OCI-LY7 (cell line): ENCODE measurements at regions not wholly inside any gene's neighbourhood (a gene's known extent, or its start where the extent isn't known, plus 50 kb on each side); places are given as distances from the start of the nearest gene placed in this dataset.

Experiments
- EZH2phosphoT487 ChIP-seq: fragments of 200-600 bp; sonication (generic); IDR thresholded peaks from 2 replicates; pipeline ENCODE4 v1.6.1; 2018; ENCODE audit warnings: low read depth, borderline replicate concordance, mild to moderate bottlenecking, mixed run types, antibody characterized with exemption, low read length, moderate library complexity, mixed read lengths
- TF ChIP-seq, protein P1 (sequence below): fragments of 200-600 bp; sonication (generic); conservative IDR thresholded peaks from 2 replicates; pipeline ENCODE4 v1.5.1; 2014; ENCODE audit warnings: mild to moderate bottlenecking, antibody characterized with exemption, low read length, moderate library complexity, mixed read lengths

DNA sequence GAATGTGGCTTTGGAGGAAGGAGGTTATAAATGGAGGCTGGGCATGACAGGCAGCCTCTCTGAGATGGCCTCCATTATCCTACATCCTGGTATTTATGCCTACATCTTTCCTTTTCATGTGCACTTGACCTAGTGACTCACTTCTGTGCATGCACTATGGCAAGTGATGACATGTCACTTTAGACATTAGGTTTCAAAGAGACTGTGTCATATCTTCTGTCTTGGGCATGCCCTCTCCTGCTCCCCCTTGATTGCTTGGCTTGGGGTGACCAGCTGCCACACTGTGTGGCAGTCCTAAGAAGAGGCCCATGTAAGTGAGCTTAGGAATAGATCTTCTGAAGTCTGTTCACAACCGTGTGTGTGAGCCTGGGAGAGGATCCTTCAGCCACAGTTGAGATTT lies 472.8 kb downstream of the FGF9 start:
- TF ChIP-seq, protein P1, sequence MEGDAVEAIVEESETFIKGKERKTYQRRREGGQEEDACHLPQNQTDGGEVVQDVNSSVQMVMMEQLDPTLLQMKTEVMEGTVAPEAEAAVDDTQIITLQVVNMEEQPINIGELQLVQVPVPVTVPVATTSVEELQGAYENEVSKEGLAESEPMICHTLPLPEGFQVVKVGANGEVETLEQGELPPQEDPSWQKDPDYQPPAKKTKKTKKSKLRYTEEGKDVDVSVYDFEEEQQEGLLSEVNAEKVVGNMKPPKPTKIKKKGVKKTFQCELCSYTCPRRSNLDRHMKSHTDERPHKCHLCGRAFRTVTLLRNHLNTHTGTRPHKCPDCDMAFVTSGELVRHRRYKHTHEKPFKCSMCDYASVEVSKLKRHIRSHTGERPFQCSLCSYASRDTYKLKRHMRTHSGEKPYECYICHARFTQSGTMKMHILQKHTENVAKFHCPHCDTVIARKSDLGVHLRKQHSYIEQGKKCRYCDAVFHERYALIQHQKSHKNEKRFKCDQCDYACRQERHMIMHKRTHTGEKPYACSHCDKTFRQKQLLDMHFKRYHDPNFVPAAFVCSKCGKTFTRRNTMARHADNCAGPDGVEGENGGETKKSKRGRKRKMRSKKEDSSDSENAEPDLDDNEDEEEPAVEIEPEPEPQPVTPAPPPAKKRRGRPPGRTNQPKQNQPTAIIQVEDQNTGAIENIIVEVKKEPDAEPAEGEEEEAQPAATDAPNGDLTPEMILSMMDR: no peak
- no peak for TF ChIP-seq EZH2phosphoT487
